Activated T-cell treated with anti-CD3 and anti-CD28 coated beads for 4 hours (primary cell): ENCODE measurements at regions not wholly inside any gene's neighbourhood (a gene's known extent, or its start where the extent isn't known, plus 50 kb on each side); places are given as distances from the start of the nearest gene placed in this dataset.

Experiments
- DNase-seq: peaks from one replicate; pipeline ENCODE4 v3.0.0-alpha.2; 2020

- DNase-seq = no peak
These were observed 427.4 kb downstream of the TTLL7 start for GRCh38 chr1:83571536-83571935.

DNA sequence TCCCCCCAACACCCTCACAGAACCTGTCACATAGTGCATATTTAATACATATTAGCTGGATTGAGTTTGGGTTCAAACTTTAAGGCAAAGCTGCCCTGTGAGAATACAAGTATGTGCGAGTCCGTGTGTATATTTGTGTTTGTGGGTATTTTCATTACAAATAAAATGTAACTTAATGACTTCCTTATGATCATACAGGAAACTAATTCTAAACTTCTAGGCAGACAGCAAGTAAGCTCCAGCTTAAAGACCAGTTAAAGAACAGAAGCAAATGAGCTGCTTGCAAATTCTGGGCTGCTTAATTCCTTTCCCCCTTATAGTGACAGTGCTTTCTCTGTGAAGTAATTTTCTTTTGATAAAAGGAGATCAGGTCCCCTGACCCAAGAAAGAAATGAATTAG is 437.6 kb downstream of the TTLL7 start:
- no peak for DNase-seq

DNA sequence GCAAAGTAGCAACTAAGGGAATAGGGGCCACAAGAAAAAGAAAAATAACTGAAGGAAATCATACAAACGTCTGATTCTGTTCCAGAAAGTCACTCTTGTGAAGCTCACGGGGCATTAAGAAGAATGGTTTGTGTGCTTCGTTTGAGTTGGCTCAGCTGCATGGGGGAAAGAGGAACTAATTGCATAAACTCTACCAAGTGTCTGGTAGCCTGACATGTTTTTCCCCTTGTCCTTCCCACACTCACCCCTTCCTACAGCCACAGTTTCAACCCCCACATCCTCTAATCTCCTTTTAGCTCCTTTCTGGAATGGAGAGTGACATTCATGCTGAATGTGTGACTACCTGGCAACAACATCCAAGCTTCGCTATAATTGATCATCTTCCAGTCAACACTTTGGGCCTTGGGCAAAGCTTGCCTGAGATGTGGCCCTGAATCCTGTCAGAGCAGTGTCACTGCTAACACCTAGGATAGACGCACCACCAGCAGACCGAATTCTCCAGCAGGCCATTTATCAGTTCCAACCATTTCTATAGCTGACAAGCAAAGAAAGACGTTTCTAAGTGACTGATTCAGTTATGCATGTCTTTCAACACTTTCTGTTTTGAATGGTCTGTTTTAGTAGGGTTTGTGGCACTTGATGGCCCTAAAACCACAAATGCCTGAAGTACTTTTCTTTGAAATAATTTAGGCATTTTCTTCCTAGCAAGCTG is 439.6 kb downstream of the TTLL7 start:
- DNase-seq = no peak

DNA sequence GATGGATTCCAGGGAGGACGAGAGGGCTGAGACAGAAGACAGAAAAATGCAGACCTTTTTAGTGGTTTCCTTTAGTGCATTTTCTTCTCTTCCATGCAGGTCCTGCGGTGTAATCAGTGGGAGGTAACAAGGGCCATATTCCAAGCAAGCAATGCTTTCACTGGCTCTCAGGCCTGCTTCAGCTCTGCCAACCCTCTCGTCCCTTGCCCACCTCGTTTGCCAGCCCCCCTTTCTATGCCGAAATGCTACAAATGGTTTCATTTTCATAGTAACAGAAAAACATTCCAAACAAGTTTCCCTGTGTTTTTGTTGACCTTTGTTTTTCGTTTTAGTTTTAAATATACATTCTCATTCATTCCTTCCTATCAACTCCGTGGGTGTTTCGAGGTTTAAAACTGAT is 443.1 kb downstream of the TTLL7 start:
- no peak for DNase-seq

- DNase-seq = no peak
These were observed 444.8 kb downstream of the TTLL7 start for GRCh38 chr1:83554174-83554573.

DNA sequence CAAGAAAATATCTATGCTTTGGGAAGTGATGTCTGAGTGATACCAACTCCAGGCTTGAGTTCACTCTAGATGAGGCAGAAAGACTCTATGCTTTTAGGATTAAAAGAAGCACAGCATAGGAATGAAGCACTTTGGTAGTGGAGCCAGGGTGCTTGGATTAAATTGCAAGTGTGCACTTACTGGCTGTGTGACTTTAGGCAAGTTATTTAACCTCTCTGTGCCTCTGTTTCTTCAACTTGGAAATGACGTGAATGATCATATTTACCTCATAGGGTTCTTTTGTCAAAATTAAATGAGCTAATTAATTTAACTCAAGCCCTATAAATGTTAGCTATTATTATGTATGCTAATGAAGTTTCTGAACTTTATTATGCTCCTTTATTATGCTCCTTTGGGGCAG is 446.1 kb downstream of the TTLL7 start:
- DNase-seq = no peak

- DNase-seq = no peak
These were observed 450.6 kb downstream of the TTLL7 start for GRCh38 chr1:83548311-83548710.

GRCh38 chr1:83547901-83548300 is 451.0 kb downstream of the TTLL7 start:
- DNase-seq = no peak

DNA sequence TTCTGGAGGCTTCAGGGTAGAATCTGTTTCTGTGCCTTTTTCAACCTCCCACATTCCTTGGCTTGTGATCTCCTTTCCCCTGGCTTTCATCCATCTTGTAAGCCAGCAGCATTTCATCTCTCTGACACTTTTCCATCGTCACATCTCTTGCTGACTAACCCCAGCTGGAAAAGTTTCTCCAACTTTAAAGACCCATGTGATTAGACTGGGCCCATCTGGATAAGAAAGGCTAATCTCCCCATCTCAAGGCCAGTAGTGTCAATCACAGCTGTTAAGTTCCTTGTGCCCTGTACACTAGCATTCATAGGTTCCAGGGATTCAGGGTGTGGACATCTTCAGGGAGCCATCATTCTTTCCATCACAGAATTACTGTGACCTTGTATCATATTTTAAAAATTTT is 452.1 kb downstream of the TTLL7 start:
- no peak for DNase-seq

DNA sequence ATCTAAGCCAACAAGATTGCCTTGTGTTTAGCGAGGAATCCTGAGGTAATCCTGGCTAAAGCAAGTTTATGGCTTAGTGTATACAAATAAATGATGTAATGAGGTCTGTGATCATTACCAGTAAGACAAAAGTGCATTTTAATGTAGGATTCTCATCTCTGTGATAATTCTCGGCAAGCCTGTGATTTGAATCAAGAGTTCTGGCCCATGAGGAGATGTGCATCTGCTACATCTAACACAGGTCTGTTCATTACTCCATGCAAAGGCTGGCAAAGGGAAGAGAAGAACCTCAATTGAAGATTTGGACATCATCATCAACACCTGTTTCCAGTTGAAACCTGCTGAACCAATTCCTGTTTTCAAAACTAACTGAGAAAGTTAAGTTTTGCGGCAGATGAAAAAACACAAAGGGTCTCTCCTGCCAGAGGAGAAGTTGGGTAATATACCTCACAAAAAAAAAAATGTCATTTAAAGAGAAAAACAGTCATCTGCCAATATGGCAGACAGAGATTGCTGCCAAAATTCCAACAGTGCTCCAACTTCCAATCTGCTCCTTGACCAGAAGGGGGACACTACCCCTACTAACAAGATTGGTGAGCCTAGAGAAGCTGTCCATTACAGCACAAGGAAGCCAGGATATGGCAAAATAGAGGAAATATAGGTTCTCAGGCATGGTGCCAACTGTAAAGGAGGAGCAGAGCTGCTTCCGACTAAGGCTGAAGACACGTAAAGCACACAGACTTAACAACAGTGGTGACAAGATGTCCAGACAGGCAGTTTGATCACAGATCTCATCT is 453.7 kb downstream of the TTLL7 start:
- no peak for DNase-seq

DNA sequence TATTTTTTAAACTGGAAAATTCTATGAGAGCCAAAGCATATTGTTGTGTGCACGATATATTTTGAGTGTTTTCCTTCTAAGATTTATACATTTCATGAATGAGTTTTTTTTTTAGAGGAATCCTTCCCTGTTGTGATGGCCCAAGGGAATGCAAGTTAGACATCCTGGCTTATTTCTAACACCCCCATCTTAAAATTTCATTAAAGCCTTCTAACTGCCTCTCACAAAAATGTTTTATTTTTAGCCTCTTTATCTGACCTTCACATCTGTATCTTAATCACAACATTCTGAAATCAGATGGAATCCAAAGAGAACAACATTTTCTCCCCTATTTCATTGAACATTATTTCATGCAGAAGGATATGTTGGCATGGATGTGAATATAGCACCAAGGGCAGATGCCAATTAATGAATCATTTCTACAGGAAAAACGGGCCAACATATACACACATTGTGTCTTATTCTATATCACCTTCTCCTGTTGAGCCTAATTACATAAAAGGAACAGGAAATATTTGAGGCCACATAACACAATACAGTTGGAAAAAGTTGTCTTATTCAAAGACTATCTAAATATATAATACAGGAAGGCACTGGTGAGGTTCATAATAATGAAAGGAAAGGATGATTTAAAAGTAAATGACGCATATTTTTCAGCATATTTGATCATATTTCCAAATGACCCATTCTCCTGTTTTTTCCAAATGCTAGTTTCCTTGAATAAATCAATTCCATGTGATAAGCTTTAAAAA is 455.5 kb downstream of the TTLL7 start:
- DNase-seq = no peak

DNA sequence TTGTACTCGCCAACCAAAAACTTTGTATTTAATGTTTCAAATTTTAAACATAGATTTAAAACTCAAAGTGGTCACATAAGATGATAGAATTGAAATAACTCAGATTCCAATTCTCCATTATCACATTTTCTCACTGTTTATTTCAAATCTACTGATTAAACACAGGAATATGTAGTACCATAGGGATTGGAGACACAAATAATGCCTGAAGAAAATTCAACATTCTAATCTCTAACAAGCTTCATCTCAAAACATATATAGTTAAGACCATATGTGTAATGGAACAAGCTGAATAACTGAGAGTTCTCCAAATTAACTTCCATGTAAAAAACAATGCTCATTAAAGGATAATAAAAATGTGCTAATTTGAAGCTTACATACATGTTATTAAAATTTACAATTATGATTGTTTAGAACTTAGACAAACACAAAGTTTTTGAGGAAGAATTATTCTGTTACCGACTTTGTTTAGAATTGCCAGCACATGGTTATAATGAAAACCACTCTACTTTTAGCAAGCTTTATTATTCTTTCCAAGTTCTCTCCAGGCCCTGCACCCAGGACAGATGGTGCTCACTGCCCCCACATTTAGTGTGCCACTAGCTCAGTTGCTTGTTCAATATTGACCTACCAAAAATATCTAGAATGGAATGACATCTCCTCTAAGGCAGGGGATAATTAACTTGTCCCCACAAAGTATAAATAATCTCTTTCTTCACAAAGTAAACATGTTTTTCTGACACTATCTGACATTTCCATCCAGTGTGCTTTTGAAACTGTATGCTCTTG is 467.2 kb downstream of the TTLL7 start:
- DNase-seq = no peak

DNA sequence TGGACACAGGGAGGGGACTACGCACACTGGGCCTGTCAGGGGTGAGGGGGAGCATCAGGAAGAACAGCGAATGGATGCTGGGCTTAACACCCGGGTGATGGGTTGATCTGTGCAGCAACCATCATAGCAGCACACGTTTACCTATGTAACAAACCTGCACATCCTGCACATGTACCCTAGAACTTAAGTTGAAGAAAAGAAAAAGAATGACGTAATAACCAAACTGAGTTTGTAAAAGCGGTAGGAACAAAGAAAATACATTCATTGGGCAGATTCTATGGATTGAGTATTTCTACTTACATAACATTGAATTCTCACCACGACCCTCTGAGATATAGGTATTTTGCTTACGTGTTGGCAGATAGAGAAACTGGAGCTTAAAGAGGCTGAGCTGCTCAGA is 468.4 kb downstream of the TTLL7 start:
- DNase-seq = no peak

- no peak for DNase-seq
These were observed 470.9 kb downstream of the TTLL7 start for GRCh38 chr1:83527987-83528386.

GRCh38 chr1:83520797-83521196 is 478.1 kb downstream of the TTLL7 start:
- DNase-seq = no peak

GRCh38 chr1:83516369-83516768 is 482.6 kb downstream of the TTLL7 start:
- no peak for DNase-seq

DNA sequence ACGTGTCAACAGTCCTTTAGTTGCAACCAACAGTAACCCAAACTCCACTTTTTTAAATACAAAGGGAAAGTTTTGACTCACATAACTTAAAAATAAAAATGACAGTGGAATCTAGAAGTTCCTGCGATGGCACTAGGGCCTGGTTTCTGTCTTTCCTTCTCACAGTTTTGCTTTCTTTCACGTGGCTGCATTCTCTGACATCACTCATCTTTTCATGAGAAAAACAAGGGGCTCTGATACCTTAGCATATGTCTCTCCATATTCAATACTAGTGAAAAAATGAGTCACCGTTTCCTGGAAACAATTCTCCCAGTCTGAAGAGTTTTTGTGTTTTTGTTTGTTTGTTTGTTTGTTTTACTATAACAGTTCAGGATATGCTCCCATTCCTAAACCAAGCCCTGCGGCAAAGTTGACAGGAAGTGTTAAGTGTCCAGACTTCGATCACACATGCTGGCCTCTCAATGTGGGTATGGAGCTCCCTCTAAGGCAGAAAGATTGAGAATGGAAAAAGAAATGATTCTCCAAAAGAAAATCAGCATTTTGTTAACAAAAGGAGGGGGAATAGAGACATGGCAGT is 483.3 kb downstream of the TTLL7 start:
- no peak for DNase-seq

- DNase-seq = no peak
These were observed 486.3 kb downstream of the TTLL7 start for GRCh38 chr1:83512373-83513193.

DNA sequence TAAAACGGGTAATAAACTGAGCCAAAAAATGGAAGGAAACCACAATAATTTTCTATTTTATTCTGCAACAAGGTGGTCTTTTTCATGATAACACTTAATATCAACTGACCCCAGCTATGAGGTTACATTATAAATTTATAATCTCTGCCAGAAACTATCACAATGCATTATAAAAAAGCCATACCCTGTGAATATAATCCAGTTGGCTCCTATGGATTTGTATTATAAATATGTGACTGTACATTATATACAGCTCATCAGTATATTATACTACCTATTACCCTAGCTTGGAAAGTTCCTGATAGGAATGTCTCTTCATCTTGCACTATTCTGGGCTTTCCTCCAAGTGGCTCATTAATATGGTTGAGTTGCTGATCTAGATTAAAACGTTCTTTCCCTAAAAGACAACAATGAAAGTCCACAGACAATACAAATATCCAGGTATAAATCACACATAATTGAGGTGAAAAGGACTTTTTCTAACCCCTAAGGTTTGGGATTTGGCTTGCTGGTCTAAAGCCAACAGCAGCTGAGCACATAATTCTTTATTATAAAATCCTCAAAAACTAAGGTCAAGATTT is 487.7 kb downstream of the TTLL7 start:
- DNase-seq = no peak

- DNase-seq = no peak
These were observed 489.6 kb downstream of the TTLL7 start for GRCh38 chr1:83509301-83509781.

- peak; percentile 14 for DNase-seq
These were observed 490.3 kb downstream of the TTLL7 start for GRCh38 chr1:83508485-83509151.
